ENCODE measurements at regions not wholly inside any gene's neighbourhood (a gene's known extent, or its start where the extent isn't known, plus 50 kb on each side); places are given as distances from the start of the nearest gene placed in this dataset.

DNA sequence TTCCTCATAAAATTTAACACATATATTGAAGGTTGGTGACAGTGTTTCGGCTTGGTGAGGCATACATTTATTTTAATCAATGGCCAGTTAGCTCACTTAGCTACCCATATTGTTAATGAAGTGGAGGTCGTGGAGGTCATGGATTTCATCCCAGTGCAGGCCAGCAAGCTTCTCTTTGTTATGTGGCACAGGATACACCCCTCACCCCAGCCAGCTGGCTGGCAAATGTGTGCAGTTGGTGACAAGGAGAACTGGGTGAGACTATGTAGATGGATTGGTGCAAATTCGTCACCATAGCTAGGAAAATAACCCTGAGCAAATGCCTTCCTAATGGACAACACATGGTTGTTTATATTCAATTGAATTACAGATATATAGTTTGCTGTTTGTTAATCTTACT, 50.5 kb upstream of the FOXP2 start:
- Mint-ChIP-seq H3K36me3 (ENCODE audit: unreplicated experiment) (peaks cover 5% of the 10 kb centered on the region), H3K4me1 (ENCODE audit: low read depth, unreplicated experiment) (peaks cover 21% of the 10 kb centered on the region), H3K4me3 (ENCODE audit: unreplicated experiment) (peak overlapping the region; percentile 19), H3K27ac (ENCODE audit: unreplicated experiment) (peak overlapping the region; percentile 92), H3K27me3 (ENCODE audit: unreplicated experiment) (peaks cover 3% of the 10 kb centered on the region), H3K9me3 (ENCODE audit: unreplicated experiment) (peaks cover 6% of the 10 kb centered on the region)
- TF ChIP-seq, protein P1, sequence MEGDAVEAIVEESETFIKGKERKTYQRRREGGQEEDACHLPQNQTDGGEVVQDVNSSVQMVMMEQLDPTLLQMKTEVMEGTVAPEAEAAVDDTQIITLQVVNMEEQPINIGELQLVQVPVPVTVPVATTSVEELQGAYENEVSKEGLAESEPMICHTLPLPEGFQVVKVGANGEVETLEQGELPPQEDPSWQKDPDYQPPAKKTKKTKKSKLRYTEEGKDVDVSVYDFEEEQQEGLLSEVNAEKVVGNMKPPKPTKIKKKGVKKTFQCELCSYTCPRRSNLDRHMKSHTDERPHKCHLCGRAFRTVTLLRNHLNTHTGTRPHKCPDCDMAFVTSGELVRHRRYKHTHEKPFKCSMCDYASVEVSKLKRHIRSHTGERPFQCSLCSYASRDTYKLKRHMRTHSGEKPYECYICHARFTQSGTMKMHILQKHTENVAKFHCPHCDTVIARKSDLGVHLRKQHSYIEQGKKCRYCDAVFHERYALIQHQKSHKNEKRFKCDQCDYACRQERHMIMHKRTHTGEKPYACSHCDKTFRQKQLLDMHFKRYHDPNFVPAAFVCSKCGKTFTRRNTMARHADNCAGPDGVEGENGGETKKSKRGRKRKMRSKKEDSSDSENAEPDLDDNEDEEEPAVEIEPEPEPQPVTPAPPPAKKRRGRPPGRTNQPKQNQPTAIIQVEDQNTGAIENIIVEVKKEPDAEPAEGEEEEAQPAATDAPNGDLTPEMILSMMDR (IDR thresholded peaks at IDR 0.05; ENCODE audit: partially characterized antibody, unreplicated experiment), result no peak
- DNase-seq, result peak; percentile 82

DNA sequence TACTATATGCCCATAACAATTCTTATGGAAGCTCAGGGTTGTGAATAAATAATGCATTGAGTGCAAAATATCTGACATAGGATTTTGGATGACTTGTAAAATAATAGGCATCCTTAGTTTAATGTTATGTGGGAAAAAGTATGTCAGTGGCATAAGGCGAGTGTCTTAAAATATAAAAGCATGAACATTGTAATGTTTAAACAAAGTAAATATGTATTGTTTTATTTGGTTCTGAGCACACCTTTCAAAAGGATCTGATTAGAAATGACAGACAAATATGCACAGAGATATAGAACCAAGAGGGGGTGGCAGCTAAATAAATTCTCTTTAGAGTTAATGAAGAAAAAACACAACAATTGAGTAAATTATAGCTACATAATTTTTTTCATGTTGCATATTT, 51.3 kb upstream of the FOXP2 start:
- peaks cover 6% of the 10 kb centered on the region for H3K9me3 Mint-ChIP-seq (ENCODE audit: unreplicated experiment)
- no peak for DNase-seq
- peaks cover 21% of the 10 kb centered on the region for H3K4me1 Mint-ChIP-seq (ENCODE audit: low read depth, unreplicated experiment)
- H3K4me3 Mint-ChIP-seq (ENCODE audit: unreplicated experiment), result no peak overlapping the region
- H3K27ac Mint-ChIP-seq (ENCODE audit: unreplicated experiment), result peak overlapping the region; percentile 68
- H3K27me3 Mint-ChIP-seq (ENCODE audit: unreplicated experiment), result peaks cover 3% of the 10 kb centered on the region
- peaks cover 10% of the 10 kb centered on the region for H3K36me3 Mint-ChIP-seq (ENCODE audit: unreplicated experiment)
- TF ChIP-seq, protein P1 (IDR thresholded peaks at IDR 0.05; ENCODE audit: partially characterized antibody, unreplicated experiment), result no peak

DNA sequence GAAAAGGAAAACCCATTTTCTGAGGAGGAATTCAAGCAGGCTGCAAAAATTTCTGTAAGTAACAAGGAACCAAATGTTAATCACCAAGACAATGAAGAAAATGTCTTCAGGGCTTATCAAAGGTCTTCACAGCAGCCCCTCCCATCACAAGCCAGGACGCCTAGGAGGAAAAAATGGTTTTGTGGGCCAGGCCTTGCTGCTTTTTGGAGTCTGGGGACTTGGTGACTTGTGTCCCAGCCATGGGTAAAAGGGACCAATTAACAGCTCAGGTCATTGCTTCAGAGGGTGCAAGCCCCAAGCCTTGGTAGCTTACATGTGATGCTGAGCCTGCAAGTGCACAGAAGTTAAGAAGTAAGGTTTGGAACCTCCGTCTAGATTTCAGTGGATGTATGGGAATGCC, 55.7 kb upstream of the FOXP2 start:
- Mint-ChIP-seq H3K27ac (ENCODE audit: unreplicated experiment) (no peak overlapping the region), H3K9me3 (ENCODE audit: unreplicated experiment) (peaks cover 2% of the 10 kb centered on the region), H3K36me3 (ENCODE audit: unreplicated experiment) (peaks cover 11% of the 10 kb centered on the region), H3K4me1 (ENCODE audit: low read depth, unreplicated experiment) (peaks cover 15% of the 10 kb centered on the region), H3K27me3 (ENCODE audit: unreplicated experiment) (no peaks in the 10 kb centered on the region), H3K4me3 (ENCODE audit: unreplicated experiment) (no peak overlapping the region)
- DNase-seq, result no peak
- TF ChIP-seq, protein P1 (IDR thresholded peaks at IDR 0.05; ENCODE audit: partially characterized antibody, unreplicated experiment), result no peak

DNA sequence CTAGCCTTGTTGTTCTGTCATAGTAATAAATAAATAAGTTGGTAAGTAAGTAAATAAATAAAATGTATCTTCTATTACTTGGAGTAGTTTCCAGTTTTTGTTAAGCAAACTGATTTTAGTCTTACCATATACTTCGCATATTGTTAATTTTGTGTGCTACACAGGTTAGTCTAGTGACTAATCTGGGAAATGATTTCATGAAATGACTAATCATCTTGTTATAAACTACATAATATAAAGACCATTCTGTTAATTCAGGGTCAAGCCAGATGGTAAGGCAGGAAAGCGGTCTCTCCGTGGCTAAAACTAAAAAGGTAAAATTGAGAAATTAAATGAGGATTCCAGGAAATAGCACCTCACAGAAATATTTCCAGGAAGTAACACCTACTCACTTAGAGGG, 58.5 kb upstream of the FOXP2 start:
- Mint-ChIP-seq H3K4me3 (ENCODE audit: unreplicated experiment) (no peak overlapping the region), H3K4me1 (ENCODE audit: low read depth, unreplicated experiment) (no peaks in the 10 kb centered on the region), H3K9me3 (ENCODE audit: unreplicated experiment) (peaks cover 2% of the 10 kb centered on the region), H3K27me3 (ENCODE audit: unreplicated experiment) (no peaks in the 10 kb centered on the region), H3K27ac (ENCODE audit: unreplicated experiment) (no peak overlapping the region), H3K36me3 (ENCODE audit: unreplicated experiment) (peaks cover 11% of the 10 kb centered on the region)
- DNase-seq, result no peak
- TF ChIP-seq, protein P1 (IDR thresholded peaks at IDR 0.05; ENCODE audit: partially characterized antibody, unreplicated experiment), result no peak

DNA sequence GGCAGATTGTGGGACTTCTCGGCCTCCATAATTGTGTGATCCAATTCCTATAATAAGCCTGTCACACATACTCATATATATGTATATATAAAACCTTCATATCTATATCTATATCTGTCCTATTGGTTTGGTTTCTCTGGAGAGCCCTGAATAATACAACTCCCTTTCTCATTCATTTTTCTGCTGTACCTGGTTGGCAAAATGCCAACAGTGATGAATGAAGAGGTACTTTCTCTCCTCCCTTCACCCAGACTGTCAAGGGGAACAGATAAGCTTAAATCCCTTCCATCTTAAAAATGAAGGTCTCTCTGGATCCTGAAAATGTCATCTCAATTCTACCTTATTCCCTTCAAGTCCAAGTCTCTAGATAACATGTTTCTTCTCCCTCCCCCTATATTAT, 60.3 kb upstream of the FOXP2 start:
- Mint-ChIP-seq H3K36me3 (ENCODE audit: unreplicated experiment) (peaks cover 6% of the 10 kb centered on the region), H3K4me3 (ENCODE audit: unreplicated experiment) (no peak overlapping the region), H3K27me3 (ENCODE audit: unreplicated experiment) (no peaks in the 10 kb centered on the region), H3K9me3 (ENCODE audit: unreplicated experiment) (no peaks in the 10 kb centered on the region), H3K27ac (ENCODE audit: unreplicated experiment) (no peak overlapping the region), H3K4me1 (ENCODE audit: low read depth, unreplicated experiment) (peaks cover 4% of the 10 kb centered on the region)
- TF ChIP-seq, protein P1 (IDR thresholded peaks at IDR 0.05; ENCODE audit: partially characterized antibody, unreplicated experiment), result no peak
- DNase-seq, result no peak
